Adrenal gland (tissue), 5 donors: ENCODE measurements at regions not wholly inside any gene's neighbourhood (a gene's known extent, or its start where the extent isn't known, plus 50 kb on each side); places are given as distances from the start of the nearest gene placed in this dataset.

Experiments used
- CTCF ChIP-seq, 6 experiments: fragments of 450-650 bp in 4 of 6; fragments of 200-600 bp in 2 of 6; sonication (generic) in 1 of 6; IDR thresholded peaks; 1 replicate in 5 of 6; 2 replicates in 1 of 6; pipeline versions ENCODE4 v1.5.1 to v1.8.0; 2016 to 2021; ENCODE audit warnings: antibody characterized with exemption in 6 of 6, mild to moderate bottlenecking in 2 of 6, moderate library complexity in 1 of 6
- POLR2A ChIP-seq, 2 donors: fragments of 450-650 bp; IDR thresholded peaks; one replicate each; pipeline ENCODE4 v1.6.1; 2017; ENCODE audit warnings: antibody characterized with exemption in 2 of 2, mild to moderate bottlenecking in 2 of 2, moderate library complexity in 1 of 2
- donor health status: DM: no; HTN: no; CAD: no.

DNA sequence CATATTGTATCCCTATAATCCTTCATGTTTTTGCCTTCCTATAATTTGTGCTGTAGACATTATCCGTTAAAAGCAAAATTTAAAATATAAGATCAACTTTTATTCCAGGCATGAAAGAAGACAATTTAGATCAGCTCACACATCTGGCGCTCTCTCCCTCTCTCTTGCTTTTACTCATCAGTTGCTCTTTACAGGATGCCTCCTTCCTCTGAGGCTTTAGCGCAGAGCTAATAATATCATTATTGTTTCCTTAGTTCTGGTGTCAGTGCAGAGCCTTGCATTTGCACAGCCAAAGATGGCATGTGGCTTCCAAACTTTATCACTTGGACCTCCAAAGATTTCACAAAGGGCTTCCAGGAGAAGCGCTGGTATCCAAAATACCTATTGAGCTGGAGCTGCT lies 295.1 kb downstream of the FGF9 start:
- TF ChIP-seq CTCF (IDR thresholded peaks at IDR 0.05) (no peak), POLR2A (IDR thresholded peaks at IDR 0.05) (no peak)
